NCI-H2227 (cell line): ENCODE measurements at regions not wholly inside any gene's neighbourhood (a gene's known extent, or its start where the extent isn't known, plus 50 kb on each side); places are given as distances from the start of the nearest gene placed in this dataset.

Experiments
- DNase-seq: peaks from one replicate; lab custom pipeline; 2025; ENCODE audit not compliant: unreplicated experiment; lab: John Stamatoyannopoulos, UW

DNA sequence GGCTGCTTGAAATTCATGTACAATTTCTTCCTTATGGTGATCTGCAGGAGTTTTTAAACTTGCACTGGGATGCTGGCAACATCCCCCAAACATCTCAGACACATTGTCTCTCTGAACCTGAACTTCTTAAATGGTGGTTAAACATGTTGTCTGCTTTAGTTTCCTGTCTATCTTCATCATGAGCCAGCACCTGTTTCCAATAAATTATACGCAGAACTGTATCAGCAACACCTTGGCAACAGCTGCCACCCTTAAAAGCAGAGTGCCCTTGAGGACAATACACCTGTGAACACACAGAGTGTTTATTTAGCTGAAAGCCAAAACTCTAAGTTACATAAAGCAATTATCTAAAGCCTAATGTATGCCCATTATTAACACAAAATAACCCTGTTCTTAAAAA, 242.9 kb downstream of the WNT5A start:
- DNase-seq: no peak

- DNase-seq: no peak
Measured at GRCh38 chr3:55243678-55244077, 243.4 kb downstream of the WNT5A start.

DNA sequence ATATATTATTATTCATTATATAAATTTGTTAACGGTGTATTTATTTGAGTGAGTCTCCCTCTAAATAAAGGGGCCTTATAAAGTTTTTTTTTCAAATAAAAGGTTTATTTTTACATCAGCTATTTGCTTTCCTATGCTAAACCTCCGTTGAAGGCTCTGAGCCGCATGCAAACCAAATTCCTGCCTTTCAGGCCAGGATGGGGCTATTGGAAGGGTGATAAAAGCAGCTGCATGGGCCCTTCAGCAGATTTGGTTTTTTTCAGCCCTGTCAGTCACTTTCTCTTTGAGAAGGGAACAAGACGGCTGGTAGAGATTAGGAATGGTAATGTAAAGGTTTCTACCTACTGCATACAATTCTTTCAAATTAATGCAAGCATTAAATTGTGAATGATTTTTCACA, 244.2 kb downstream of the WNT5A start:
- no peak for DNase-seq

- no peak for DNase-seq
Measured at GRCh38 chr3:55241098-55241497, 246.0 kb downstream of the WNT5A start.

- no peak for DNase-seq
Measured at GRCh38 chr3:55235416-55235815, 251.7 kb downstream of the WNT5A start.

DNA sequence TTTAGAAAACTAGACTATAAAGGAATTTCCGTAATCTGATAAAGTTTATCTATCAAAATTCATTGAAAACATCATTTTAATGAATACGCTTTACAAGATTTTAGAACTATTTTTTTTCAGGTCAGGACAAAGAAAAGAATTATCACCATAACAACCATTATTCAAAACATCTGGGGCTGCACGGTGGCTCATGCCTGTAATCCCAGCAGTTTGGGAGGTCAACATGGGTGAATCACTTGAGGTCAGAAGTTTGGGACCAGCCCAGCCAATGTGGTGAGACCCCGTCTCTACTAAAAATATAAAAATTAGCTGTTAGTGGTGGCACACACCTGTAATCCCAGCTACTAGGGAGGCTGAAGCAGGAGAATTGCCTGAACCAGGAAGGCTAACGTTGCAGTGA, 260.4 kb downstream of the WNT5A start:
- DNase-seq: no peak

- DNase-seq: no peak
Measured at GRCh38 chr3:55218577-55218976, 268.5 kb downstream of the WNT5A start.

- DNase-seq: no peak
Measured at GRCh38 chr3:55207744-55208143, 279.4 kb downstream of the WNT5A start.

GRCh38 chr3:55205990-55206389, 278.1 kb upstream of the LRTM1 start:
- DNase-seq: no peak

- DNase-seq: no peak
Measured at GRCh38 chr3:55204417-55204816, 276.6 kb upstream of the LRTM1 start.

- no peak for DNase-seq
Measured at GRCh38 chr3:55203546-55203945, 275.7 kb upstream of the LRTM1 start.

GRCh38 chr3:55203006-55203405, 275.1 kb upstream of the LRTM1 start:
- DNase-seq: no peak

GRCh38 chr3:55202326-55202725, 274.5 kb upstream of the LRTM1 start:
- no peak for DNase-seq

DNA sequence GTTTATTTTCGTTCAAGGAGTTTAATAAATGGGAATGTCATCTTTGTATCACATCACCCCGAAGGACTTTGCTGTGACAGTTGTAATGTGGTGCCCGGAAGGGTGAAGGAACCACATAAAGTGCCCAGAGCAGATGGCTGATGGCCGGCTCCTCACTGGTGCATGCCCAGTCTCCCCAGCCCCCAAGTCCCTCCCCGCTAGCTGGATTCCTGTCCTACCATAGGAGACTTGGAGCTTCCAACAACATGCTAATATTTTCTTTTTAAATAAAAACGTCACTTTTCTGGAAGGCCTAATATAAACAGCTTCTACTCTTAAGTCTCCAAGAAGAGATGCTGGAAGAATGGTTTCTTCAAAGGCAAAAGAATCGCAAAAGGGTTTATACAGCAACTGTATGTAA, 273.9 kb upstream of the LRTM1 start:
- DNase-seq: no peak

- DNase-seq: no peak
Measured at GRCh38 chr3:55200906-55201305, 273.0 kb upstream of the LRTM1 start.

DNA sequence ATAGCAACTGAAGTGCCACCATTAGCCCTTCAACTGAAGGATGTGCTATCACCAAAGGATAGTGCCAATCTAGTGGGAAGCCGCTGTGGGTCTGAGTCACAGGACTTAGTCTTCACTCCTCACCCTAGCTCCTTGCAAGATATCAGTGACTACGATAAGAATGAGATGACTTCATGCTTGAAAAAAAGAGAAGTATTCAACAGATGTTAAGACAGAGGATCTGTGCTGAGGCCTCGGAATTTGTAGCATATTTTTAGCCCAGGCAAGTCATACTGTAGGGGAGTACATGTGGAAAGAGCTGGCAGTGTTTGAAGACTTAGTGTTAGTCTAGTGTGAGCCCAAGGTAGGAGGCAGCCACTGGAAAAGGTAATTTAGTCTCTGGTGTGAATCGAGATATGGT, 270.7 kb upstream of the LRTM1 start:
- DNase-seq: no peak

DNA sequence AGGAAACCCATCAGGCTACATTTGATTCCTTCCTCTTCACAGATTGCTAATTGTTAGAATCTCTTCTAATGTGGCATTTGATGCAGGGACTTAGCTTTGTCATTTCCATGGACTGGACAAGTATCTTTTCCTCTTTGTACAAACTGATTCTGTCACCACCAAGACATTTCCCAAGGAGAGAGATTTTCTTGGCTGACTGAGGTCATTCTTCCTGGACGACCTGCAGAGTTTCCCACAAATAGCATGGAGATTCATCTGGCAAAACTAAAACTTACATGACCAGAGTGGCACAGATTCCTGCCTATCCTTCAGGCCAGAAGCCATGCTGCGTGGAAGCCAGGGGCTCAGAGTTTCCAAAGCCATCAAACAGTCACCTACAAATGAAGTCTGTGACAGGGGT, 269.2 kb upstream of the LRTM1 start:
- DNase-seq: no peak

DNA sequence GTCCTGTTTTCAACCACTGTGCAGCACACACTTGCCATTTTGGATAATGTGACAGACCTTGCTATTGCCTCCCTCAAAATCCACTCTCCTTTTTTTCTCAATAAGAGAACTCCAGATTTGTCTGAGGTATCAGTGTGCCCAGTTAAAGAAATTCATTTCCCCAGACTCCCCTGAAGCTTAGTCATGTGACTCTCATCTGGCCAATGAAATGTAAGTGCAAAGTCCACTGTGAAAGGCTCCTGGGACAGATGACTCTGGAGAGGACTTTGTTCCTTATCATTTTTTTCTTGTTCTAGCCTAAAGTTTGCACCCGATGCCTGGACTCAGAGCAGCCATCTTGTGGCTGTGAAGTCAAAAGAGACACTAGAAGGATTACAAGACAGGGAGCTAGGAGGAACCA, 268.6 kb upstream of the LRTM1 start:
- no peak for DNase-seq

DNA sequence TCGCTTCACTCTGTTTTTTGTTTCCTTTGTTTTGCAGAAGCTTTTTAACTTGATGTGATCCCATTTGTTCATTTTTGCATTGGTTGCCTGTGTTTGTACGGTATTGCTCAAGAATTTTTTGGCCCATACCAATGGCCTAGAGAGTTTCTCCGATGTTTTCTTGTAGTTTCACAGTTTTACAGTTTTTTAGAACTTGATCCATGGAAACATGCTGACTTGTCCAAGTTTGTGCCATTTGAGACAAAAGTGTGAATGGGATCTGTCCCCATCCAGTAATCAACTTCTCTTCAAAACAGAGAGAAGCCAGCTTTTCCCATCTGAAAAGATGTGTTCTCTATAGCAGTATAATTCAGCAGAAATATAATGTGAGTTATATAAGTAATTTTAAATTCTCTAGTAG, 266.5 kb upstream of the LRTM1 start:
- no peak for DNase-seq

GRCh38 chr3:55191911-55192775, 264.3 kb upstream of the LRTM1 start:
- DNase-seq: no peak

DNA sequence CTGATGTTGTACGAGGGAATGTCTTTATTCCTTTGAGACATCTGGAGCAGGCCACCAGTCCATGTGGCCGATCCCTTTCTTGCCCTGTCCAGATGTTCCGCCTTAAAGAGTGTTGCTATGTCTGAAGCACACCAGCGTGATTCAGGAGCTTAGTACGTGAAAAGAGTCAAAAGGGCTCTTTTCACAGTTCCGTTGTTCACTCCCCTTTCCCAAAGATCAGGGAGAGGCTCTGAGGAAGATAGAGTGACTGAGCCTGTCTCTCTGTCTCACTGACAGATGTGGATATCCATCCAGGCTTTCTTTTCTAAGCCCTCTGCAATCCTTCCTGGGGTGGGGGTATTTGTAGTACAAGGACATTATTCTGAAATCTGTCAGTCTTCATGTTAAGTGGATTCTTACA, 262.5 kb upstream of the LRTM1 start:
- no peak for DNase-seq

DNA sequence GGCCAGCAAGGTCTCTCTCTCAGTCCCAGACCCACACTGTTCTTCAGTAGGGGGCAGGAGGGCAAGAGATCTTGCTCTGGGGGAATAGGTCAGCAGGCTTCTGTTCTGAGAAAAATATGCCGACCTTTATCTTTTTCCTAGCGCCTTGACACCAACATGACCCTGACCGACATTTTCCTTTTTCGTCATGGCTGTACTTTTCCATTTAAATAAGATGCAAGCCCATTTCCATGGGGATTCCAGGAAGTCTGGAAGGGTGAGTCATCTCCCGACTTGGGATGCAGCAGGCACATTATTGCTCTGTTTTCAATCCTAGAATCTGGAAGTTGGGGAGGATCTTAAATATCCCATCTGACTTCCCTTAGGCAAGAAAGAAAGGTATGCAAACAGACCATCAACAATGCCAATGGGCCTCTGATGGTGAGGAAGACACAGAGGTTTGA, 261.5 kb upstream of the LRTM1 start:
- DNase-seq: no peak

DNA sequence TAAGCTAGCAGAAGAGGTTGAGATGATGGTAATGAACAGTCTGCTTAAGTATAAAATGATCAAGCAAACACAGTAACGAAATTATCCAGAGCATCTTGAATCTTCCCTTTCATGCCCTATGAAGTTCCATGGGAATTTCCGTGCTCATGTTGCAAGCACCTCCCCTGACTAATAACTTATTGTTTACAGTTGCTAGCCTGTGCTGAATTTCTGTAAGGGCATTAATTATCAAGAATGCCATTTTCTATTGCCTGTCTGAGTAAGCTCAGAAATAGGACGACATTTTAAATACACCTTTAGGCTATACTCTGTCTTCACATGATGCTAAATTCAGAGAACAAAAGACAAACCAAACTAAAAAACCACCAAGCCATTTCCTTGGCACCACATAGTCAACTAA, 257.5 kb upstream of the LRTM1 start:
- DNase-seq: no peak
